HG02943 (cell line): ENCODE measurements at regions not wholly inside any gene's neighbourhood (a gene's known extent, or its start where the extent isn't known, plus 50 kb on each side); places are given as distances from the start of the nearest gene placed in this dataset.
"Not testable (repeated sequence)": the region's sequence is repeated elsewhere in the genome, so short reads cannot be mapped to it uniquely, and the experiment has no call there.

Experiments used
- ATAC-seq: cut with Tn5 transposase; IDR thresholded peaks from one replicate; pipeline ENCODE4 v1.9.1; 2021; ENCODE audit warnings: mild to moderate bottlenecking, low read depth, moderate library complexity; ENCODE audit not compliant: unreplicated experiment

DNA sequence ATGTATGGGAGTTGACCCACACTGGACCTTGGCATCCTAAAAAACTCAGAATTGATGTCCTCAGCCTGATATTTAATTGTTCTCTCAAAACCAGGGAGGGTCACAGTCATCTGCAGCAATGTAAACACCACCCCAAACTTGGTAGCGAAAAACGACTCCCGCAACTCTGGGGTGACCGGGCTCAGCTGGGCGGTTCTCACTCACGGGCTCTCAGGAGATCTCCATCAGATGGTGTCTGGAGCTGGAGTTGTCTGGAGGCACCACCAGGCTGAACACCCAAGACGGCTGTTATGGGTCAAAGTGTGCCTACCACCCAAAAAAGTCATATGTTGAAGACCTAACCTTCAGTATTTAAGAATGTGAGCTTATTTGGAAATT, 50.9 kb upstream of the NXT1 start:
- no peak for ATAC-seq

- no peak for ATAC-seq
Measured at GRCh38 chr20:23298926-23299672, 51.5 kb upstream of the NXT1 start.

DNA sequence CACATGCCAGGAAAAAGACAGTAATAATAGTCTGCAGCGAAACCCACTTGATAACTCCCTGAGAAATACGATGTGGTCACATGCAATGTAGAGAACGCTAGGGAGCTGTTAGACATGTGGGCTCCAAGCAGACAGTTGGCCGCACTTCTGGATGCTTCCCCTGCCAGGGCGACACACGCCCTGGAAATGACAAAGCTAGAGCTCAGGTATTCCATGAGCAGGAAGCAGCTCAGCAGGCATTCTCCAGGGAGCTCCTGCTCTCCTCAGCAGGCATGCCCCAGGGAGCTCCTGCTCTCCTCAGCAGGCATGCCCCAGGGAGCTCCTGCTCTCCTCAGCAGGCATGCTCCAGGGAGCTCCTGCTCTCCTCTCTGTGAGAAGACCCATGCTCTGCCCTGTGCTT, 52.4 kb upstream of the NXT1 start:
- ATAC-seq, result no peak

- no peak for ATAC-seq
Measured at GRCh38 chr20:23296841-23297701, 53.5 kb upstream of the NXT1 start.

- no peak for ATAC-seq
Measured at GRCh38 chr20:23295934-23296333, 54.7 kb upstream of the NXT1 start.

- no peak for ATAC-seq
Measured at GRCh38 chr20:23294671-23295070, 55.9 kb upstream of the NXT1 start.

DNA sequence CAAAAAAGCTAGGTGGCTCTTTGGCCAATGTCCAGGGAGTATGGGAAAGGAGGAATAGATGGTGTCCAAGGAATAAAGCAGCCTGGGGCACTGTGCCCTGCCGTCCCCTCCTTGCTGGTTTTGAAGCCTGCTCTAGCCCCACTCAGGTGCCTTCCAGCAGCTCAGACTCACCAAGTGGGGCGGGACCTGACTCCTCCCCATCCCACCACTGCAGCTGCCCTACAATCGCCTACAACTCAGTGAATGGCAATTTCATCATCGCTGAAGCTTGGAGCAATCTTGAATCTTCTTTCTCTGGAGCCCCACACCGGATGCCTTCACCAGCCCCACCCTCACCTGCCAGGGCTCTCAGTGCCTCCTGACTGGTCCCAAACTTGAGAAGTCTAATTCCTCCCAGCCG, 56.4 kb upstream of the NXT1 start:
- no peak for ATAC-seq

GRCh38 chr20:23293689-23294088, 56.9 kb upstream of the NXT1 start:
- no peak for ATAC-seq

- ATAC-seq, result not testable (repeated sequence)
Measured at GRCh38 chr20:23292311-23292710, 58.3 kb upstream of the NXT1 start.

DNA sequence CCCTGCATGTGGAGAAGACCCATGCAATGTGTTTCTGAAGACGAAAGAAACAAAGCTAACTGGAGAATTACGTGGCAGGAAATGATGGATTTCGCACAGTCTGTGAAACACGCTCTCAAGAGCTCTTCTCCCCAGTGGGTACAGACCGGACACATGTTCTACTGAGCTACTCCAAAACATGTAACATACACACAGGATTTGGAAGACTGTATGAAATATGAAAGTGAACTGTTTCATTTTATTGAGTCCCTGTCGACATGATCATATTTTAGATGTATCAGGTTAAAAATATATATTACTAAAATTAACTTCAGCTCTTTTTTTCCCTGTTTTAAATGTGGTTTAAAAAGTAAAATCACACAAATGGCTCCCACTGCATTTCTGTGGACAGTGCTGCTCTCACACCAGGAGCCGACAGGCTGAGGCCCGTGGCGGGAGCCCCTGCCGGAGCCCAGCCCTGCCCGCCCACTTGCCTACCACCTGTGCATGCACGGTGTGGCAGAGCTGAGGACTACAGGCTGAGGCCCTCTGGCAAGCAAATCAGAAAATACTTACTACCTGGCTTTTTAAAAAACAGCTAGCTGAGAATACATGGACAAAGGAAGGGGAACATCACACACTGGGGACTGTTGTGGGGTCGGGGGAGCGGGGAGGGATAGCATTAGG, 58.9 kb upstream of the NXT1 start:
- no peak for ATAC-seq

DNA sequence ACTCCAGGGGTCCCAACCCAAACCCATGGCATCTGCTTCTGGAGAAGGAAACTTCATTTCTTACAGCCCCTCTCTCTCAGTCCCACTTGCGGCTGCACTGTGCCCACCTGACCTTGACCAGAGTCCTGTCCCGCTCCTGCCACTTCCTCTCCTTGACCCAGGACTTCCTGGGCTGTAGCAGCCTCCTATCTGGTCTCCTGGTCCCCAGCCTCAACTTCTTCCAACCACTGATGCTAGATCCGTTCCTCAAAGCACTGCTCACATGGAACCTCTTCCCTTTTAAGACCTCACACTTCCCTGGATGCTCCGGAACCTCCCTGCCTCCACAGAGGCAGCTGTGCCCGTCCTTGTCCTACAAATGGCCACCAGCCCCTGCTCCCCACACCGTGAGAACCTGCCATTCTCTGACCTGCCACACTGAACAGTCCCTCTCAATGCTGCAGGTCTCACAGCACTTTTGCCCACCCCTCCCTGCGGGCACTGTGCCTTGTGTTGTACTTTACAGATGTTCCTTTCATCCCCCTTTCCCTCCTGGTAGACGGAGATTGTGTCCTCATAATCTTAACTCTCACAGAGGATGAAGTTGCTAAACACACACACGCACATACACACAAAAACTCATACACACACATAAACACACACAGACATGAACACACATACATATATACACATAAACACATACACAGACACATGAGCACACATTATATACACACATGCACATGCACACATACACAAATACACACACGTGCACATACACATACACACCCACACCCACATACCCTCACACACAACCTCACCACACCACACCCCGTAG, 59.6 kb upstream of the NXT1 start:
- no peak for ATAC-seq

DNA sequence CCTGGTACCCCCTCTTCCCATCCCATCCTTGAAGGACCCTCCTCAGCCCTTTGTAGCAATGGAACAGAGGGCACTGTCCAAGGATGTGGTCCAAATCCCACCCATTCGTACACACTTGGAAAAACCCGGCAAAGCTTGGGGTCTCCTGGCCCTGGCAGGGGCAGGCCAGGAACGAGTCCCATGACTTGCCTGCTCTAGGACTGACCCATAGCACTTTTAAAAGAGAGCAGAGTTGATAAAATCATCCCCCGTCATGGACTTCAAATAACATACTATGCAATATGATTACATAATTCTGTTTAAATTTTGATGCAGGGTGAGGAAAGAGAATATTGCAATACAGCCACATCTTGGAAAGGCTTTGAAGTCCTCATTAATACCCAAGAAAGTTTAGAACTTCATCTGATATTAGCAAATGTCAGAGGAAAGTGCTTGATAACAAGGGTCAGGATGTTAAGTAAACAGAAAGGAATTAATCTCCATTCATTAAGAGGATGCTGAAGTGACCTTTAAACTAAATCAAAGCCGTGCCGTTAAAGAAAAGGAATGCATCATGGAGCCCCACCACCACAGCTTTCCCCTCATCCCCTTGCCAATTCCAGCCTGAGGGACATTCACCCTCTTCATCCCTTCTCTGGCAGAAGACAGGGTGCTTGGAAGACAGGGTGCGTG, 60.7 kb upstream of the NXT1 start:
- no peak for ATAC-seq

DNA sequence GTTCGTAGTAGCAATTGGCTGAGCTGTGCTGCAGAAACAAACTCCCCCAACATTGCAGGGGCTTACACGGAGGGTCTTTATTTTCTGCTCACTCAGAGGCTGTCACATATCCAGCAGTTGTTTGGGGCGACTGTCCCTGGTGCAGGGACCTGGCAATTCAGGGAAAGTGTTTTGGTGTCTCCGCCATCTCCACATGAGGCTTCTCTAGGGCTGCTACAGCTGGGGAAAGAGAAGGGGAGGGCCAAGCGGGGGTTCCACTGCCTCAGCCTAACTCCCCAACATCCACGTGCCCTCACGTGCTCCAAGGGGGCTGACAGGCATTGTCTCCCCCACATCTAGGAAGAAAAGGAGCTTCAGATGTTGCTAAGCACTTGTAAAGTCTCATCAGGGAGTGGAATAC, 61.3 kb upstream of the NXT1 start:
- no peak for ATAC-seq

- no peak for ATAC-seq
Measured at GRCh38 chr20:23287354-23288190, 63.0 kb upstream of the NXT1 start.

GRCh38 chr20:23286346-23286745, 64.2 kb upstream of the NXT1 start:
- no peak for ATAC-seq

GRCh38 chr20:23285536-23285935, 65.1 kb upstream of the NXT1 start:
- no peak for ATAC-seq

DNA sequence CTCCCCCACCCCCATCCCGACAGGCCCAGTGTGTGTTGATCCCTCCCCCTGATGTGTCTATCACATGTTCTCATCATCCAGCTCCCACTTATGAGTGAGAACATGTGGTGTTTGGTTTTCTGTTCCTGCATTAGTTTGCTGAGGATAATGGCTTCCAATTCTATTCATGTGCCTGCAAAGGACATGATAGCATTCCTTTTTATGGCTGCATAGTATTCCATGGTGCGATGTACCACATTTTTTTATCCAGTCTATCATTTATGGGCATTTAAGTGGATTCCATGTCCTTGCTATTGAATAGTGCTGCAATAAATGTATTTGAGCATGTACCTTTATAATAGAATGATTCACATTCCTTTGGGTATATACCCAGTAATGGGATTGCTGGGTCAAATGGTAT, 66.6 kb upstream of the NXT1 start:
- ATAC-seq, result no peak

GRCh38 chr20:23283096-23283850, 67.3 kb upstream of the NXT1 start:
- ATAC-seq, result no peak
